ENCODE measurements at regions not wholly inside any gene's neighbourhood (a gene's known extent, or its start where the extent isn't known, plus 50 kb on each side); places are given as distances from the start of the nearest gene placed in this dataset.
"Not testable (repeated sequence)": the region's sequence is repeated elsewhere in the genome, so short reads cannot be mapped to it uniquely, and the experiment has no call there.

DNA sequence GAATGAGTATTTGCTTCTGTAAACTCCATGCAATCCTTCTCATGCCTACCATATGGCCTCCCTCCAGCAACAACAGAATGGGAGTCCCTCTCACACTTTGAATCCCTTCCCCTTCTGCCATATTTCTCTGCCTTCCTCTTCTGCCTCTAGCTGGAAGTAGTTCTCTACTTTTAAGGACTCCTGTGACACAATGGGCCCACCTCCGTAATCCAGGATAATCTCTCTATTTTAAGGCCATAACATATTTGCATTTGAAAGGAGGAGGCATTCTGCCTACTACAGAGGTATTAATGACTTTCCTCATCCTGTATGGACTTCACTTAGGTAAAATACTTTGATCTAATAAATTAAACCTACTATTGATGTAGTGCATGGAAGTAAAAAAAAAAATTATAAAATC is 155.4 kb upstream of the ITGA1 start:
- no peak for DNase-seq
- Mint-ChIP-seq H3K4me3 (no peak overlapping the region), H3K27me3 (ENCODE audit: low read depth, poor library complexity) (peaks cover 2% of the 10 kb centered on the region), H3K9me3 (no peaks in the 10 kb centered on the region), H3K27ac (no peak overlapping the region), H3K4me1 (no peaks in the 10 kb centered on the region), H3K36me3 (ENCODE audit: low read depth) (no peaks in the 10 kb centered on the region)
- TF ChIP-seq, protein P1, sequence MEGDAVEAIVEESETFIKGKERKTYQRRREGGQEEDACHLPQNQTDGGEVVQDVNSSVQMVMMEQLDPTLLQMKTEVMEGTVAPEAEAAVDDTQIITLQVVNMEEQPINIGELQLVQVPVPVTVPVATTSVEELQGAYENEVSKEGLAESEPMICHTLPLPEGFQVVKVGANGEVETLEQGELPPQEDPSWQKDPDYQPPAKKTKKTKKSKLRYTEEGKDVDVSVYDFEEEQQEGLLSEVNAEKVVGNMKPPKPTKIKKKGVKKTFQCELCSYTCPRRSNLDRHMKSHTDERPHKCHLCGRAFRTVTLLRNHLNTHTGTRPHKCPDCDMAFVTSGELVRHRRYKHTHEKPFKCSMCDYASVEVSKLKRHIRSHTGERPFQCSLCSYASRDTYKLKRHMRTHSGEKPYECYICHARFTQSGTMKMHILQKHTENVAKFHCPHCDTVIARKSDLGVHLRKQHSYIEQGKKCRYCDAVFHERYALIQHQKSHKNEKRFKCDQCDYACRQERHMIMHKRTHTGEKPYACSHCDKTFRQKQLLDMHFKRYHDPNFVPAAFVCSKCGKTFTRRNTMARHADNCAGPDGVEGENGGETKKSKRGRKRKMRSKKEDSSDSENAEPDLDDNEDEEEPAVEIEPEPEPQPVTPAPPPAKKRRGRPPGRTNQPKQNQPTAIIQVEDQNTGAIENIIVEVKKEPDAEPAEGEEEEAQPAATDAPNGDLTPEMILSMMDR (IDR thresholded peaks at IDR 0.05) = no peak

DNA sequence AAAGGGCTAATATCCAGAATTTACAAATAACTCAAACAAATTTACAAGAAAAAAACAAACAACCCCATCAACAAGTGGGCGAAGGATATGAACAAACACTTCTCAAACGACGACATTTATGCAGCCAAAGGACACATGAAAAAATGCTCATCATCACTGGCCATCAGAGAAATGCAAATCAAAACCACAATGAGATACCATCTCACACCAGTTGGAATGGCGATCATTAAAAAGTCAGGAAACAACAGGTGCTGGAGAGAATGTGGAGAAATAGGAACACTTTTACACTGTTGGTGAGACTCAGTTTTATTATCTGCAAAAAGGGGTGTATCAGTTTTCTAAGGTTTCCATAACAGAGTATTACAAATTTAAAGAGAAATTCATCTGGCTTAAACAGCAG is 153.5 kb upstream of the ITGA1 start:
- not testable (repeated sequence) for H3K9me3 Mint-ChIP-seq, DNase-seq

GRCh38 chr5:52638732-52639131 is 149.0 kb upstream of the ITGA1 start:
- Mint-ChIP-seq H3K9me3 (peaks cover 24% of the 10 kb centered on the region), H3K36me3 (ENCODE audit: low read depth) (peaks cover 4% of the 10 kb centered on the region), H3K27me3 (ENCODE audit: low read depth, poor library complexity) (no peaks in the 10 kb centered on the region), H3K27ac (no peak overlapping the region), H3K4me3 (no peak overlapping the region), H3K4me1 (no peaks in the 10 kb centered on the region)
- TF ChIP-seq, protein P1 (IDR thresholded peaks at IDR 0.05) = no peak
- no peak for DNase-seq

More for the DNA sequence above, 153.5 kb upstream of the ITGA1 start:
- not testable (repeated sequence) for H3K4me3 Mint-ChIP-seq; H3K4me1 Mint-ChIP-seq; H3K27me3 Mint-ChIP-seq (ENCODE audit: low read depth, poor library complexity); H3K27ac Mint-ChIP-seq; H3K36me3 Mint-ChIP-seq (ENCODE audit: low read depth)

GRCh38 chr5:52648726-52649125 is 139.0 kb upstream of the ITGA1 start:
- Mint-ChIP-seq H3K9me3 (peaks cover 26% of the 10 kb centered on the region), H3K4me1 (no peaks in the 10 kb centered on the region), H3K36me3 (ENCODE audit: low read depth) (no peaks in the 10 kb centered on the region), H3K27me3 (ENCODE audit: low read depth, poor library complexity) (no peaks in the 10 kb centered on the region), H3K27ac (no peak overlapping the region), H3K4me3 (no peak overlapping the region)
- TF ChIP-seq, protein P1 (IDR thresholded peaks at IDR 0.05) = no peak
- DNase-seq = no peak

DNA sequence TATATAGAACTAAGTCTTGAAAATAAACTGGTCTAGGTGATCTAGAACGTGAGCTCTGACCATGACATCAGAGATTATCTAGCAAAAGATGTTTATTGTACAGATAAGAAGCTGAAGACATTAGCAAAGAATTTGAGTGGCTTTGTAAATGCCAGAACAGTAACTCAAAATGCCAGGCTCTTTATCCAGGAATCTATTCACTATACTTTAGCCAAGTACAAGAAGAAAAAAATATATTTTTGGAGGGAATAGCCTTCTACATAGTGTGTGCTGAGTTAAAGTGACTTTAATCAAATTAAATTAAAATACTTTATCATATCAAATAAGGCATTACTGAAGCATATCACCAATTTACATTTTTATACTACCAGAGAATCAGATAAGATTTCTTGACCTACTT is 132.6 kb upstream of the ITGA1 start:
- Mint-ChIP-seq H3K9me3 (no peaks in the 10 kb centered on the region), H3K36me3 (ENCODE audit: low read depth) (no peaks in the 10 kb centered on the region), H3K4me3 (no peak overlapping the region), H3K27me3 (ENCODE audit: low read depth, poor library complexity) (no peaks in the 10 kb centered on the region), H3K4me1 (no peaks in the 10 kb centered on the region), H3K27ac (no peak overlapping the region)
- no peak for DNase-seq
- TF ChIP-seq, protein P1 (IDR thresholded peaks at IDR 0.05) = no peak

GRCh38 chr5:52656569-52657246 is 131.0 kb upstream of the ITGA1 start:
- Mint-ChIP-seq H3K36me3 (ENCODE audit: low read depth) (no peaks in the 10 kb centered on the region), H3K4me1 (no peaks in the 10 kb centered on the region), H3K4me3 (no peak overlapping the region), H3K27ac (no peak overlapping the region), H3K9me3 (no peaks in the 10 kb centered on the region), H3K27me3 (ENCODE audit: low read depth, poor library complexity) (no peaks in the 10 kb centered on the region)
- DNase-seq = no peak
- TF ChIP-seq, protein P1 (IDR thresholded peaks at IDR 0.05) = no peak
